ENCODE measurements at regions not wholly inside any gene's neighbourhood (a gene's known extent, or its start where the extent isn't known, plus 50 kb on each side); places are given as distances from the start of the nearest gene placed in this dataset.
"Not testable (repeated sequence)": the region's sequence is repeated elsewhere in the genome, so short reads cannot be mapped to it uniquely, and the experiment has no call there.

GRCh38 chr3:157913741-157914150, 192.5 kb downstream of the SHOX2 start:
- Mint-ChIP-seq H3K9me3 (no peaks in the 10 kb centered on the region), H3K27me3 (ENCODE audit: low read depth) (peaks cover 19% of the 10 kb centered on the region), H3K36me3 (no peaks in the 10 kb centered on the region), H3K4me1 (peaks cover 7% of the 10 kb centered on the region), H3K27ac (no peak overlapping the region), H3K4me3 (no peak overlapping the region)
- no peak for DNase-seq (ENCODE audit: low spot score in 2 of 2, unreplicated experiment in 2 of 2)
- no peak for TF ChIP-seq CTCF (IDR thresholded peaks at IDR 0.05; ENCODE audit: unreplicated experiment)

GRCh38 chr3:157912514-157913451, 193.4 kb downstream of the SHOX2 start:
- TF ChIP-seq CTCF (IDR thresholded peaks at IDR 0.05; ENCODE audit: unreplicated experiment), result no peak
- Mint-ChIP-seq H3K27me3 (ENCODE audit: low read depth) (peaks cover 23% of the 10 kb centered on the region), H3K9me3 (no peaks in the 10 kb centered on the region), H3K4me3 (no peak overlapping the region), H3K4me1 (peaks cover 7% of the 10 kb centered on the region), H3K27ac (no peak overlapping the region), H3K36me3 (no peaks in the 10 kb centered on the region)
- DNase-seq (ENCODE audit: low spot score in 2 of 2, unreplicated experiment in 2 of 2), result no peak

GRCh38 chr3:157906627-157907026, 199.6 kb downstream of the SHOX2 start:
- no peak overlapping the region for H3K27ac Mint-ChIP-seq
- peaks cover 17% of the 10 kb centered on the region for H3K9me3 Mint-ChIP-seq
- H3K36me3 Mint-ChIP-seq, result no peaks in the 10 kb centered on the region
- H3K4me3 Mint-ChIP-seq, result no peak overlapping the region
- no peaks in the 10 kb centered on the region for H3K4me1 Mint-ChIP-seq
- H3K27me3 Mint-ChIP-seq (ENCODE audit: low read depth), result peaks cover 22% of the 10 kb centered on the region
- no peak for TF ChIP-seq CTCF (IDR thresholded peaks at IDR 0.05; ENCODE audit: unreplicated experiment)
- no peak for DNase-seq (ENCODE audit: low spot score in 2 of 2, unreplicated experiment in 2 of 2)

GRCh38 chr3:157905885-157906284, 200.3 kb downstream of the SHOX2 start:
- no peak for TF ChIP-seq CTCF (IDR thresholded peaks at IDR 0.05; ENCODE audit: unreplicated experiment)
- Mint-ChIP-seq H3K4me1 (no peaks in the 10 kb centered on the region), H3K27ac (no peak overlapping the region), H3K9me3 (peaks cover 17% of the 10 kb centered on the region), H3K36me3 (no peaks in the 10 kb centered on the region), H3K4me3 (no peak overlapping the region), H3K27me3 (ENCODE audit: low read depth) (peaks cover 18% of the 10 kb centered on the region)
- DNase-seq (ENCODE audit: low spot score in 2 of 2, unreplicated experiment in 2 of 2), result no peak

GRCh38 chr3:157902680-157903079, 203.5 kb downstream of the SHOX2 start:
- not testable (repeated sequence) for H3K27me3 Mint-ChIP-seq (ENCODE audit: low read depth); H3K4me3 Mint-ChIP-seq; H3K36me3 Mint-ChIP-seq; H3K27ac Mint-ChIP-seq; DNase-seq (ENCODE audit: low spot score in 2 of 2, unreplicated experiment in 2 of 2); H3K4me1 Mint-ChIP-seq
- H3K9me3 Mint-ChIP-seq, result peaks cover 17% of the 10 kb centered on the region

GRCh38 chr3:157888040-157888439, 218.2 kb downstream of the SHOX2 start:
- TF ChIP-seq CTCF (IDR thresholded peaks at IDR 0.05; ENCODE audit: unreplicated experiment), result no peak

More at GRCh38 chr3:157888040-157888439, 218.2 kb downstream of the SHOX2 start:
- no peak overlapping the region for H3K27ac Mint-ChIP-seq
- no peaks in the 10 kb centered on the region for H3K36me3 Mint-ChIP-seq
- H3K27me3 Mint-ChIP-seq (ENCODE audit: low read depth), result no peaks in the 10 kb centered on the region
- no peak for DNase-seq (ENCODE audit: low spot score in 2 of 2, unreplicated experiment in 2 of 2)
- no peak overlapping the region for H3K4me3 Mint-ChIP-seq
- no peaks in the 10 kb centered on the region for H3K9me3 Mint-ChIP-seq
- H3K4me1 Mint-ChIP-seq, result no peaks in the 10 kb centered on the region

All from mesothelial cell of epicardium (in vitro differentiated cells).